ENCODE measurements at regions not wholly inside any gene's neighbourhood (a gene's known extent, or its start where the extent isn't known, plus 50 kb on each side); places are given as distances from the start of the nearest gene placed in this dataset.

GRCh38 chr9:99358668-99359067, 136.6 kb downstream of the SEC61B start:
- TF ChIP-seq CTCF (IDR thresholded peaks at IDR 0.05; ENCODE audit: low read depth, low read length, missing control alignments), result no peak
- DNase-seq (ENCODE audit: extremely low read depth, low read depth), result no peak
- no peak overlapping the region for H3K4me3 ChIP-seq (replicated peaks; ENCODE audit: low read depth, low read length)

GRCh38 chr9:99359336-99359735, 137.3 kb downstream of the SEC61B start:
- DNase-seq (ENCODE audit: extremely low read depth, low read depth), result no peak
- H3K4me3 ChIP-seq (replicated peaks; ENCODE audit: low read depth, low read length), result no peak overlapping the region
- no peak for TF ChIP-seq CTCF (IDR thresholded peaks at IDR 0.05; ENCODE audit: low read depth, low read length, missing control alignments)

GRCh38 chr9:99360026-99360425, 137.9 kb downstream of the SEC61B start:
- no peak overlapping the region for H3K4me3 ChIP-seq (replicated peaks; ENCODE audit: low read depth, low read length)
- DNase-seq (ENCODE audit: extremely low read depth, low read depth), result no peak
- no peak for TF ChIP-seq CTCF (IDR thresholded peaks at IDR 0.05; ENCODE audit: low read depth, low read length, missing control alignments)

- no peak for DNase-seq (ENCODE audit: extremely low read depth, low read depth)
- TF ChIP-seq CTCF (IDR thresholded peaks at IDR 0.05; ENCODE audit: low read depth, low read length, missing control alignments), result no peak
- no peak overlapping the region for H3K4me3 ChIP-seq (replicated peaks; ENCODE audit: low read depth, low read length)
These were observed 139.7 kb downstream of the SEC61B start for GRCh38 chr9:99361817-99362216.

GRCh38 chr9:99362321-99362720, 140.2 kb downstream of the SEC61B start:
- no peak overlapping the region for H3K4me3 ChIP-seq (replicated peaks; ENCODE audit: low read depth, low read length)
- no peak for TF ChIP-seq CTCF (IDR thresholded peaks at IDR 0.05; ENCODE audit: low read depth, low read length, missing control alignments)
- DNase-seq (ENCODE audit: extremely low read depth, low read depth), result no peak

GRCh38 chr9:99363509-99363908, 141.4 kb downstream of the SEC61B start:
- H3K4me3 ChIP-seq (replicated peaks; ENCODE audit: low read depth, low read length), result no peak overlapping the region
- DNase-seq (ENCODE audit: extremely low read depth, low read depth), result no peak
- no peak for TF ChIP-seq CTCF (IDR thresholded peaks at IDR 0.05; ENCODE audit: low read depth, low read length, missing control alignments)

GRCh38 chr9:99365233-99365980, 143.3 kb downstream of the SEC61B start:
- DNase-seq (ENCODE audit: extremely low read depth, low read depth), result peak; percentile 59
- no peak for TF ChIP-seq CTCF (IDR thresholded peaks at IDR 0.05; ENCODE audit: low read depth, low read length, missing control alignments)
- H3K4me3 ChIP-seq (replicated peaks; ENCODE audit: low read depth, low read length), result no peak overlapping the region

All from HFF-Myc (cell line).